NCI-H748 (cell line): ENCODE measurements at regions not wholly inside any gene's neighbourhood (a gene's known extent, or its start where the extent isn't known, plus 50 kb on each side); places are given as distances from the start of the nearest gene placed in this dataset.
"Not testable (repeated sequence)": the region's sequence is repeated elsewhere in the genome, so short reads cannot be mapped to it uniquely, and the experiment has no call there.

ENCODE experiments used
- DNase-seq: peaks from one replicate; lab custom pipeline; 2025; ENCODE audit not compliant: unreplicated experiment; lab: John Stamatoyannopoulos, UW

GRCh38 chr11:130550150-130550549, 101.7 kb downstream of the ADAMTS15 start:
- no peak for DNase-seq

GRCh38 chr11:130550984-130551383, 102.5 kb downstream of the ADAMTS15 start:
- no peak for DNase-seq

GRCh38 chr11:130551388-130551787, 102.9 kb downstream of the ADAMTS15 start:
- no peak for DNase-seq

GRCh38 chr11:130553306-130553705, 104.9 kb downstream of the ADAMTS15 start:
- no peak for DNase-seq

GRCh38 chr11:130554241-130555055, 106.0 kb downstream of the ADAMTS15 start:
- DNase-seq: no peak

- no peak for DNase-seq
These were observed 106.9 kb downstream of the ADAMTS15 start for GRCh38 chr11:130555251-130555841.

GRCh38 chr11:130560000-130560780, 111.7 kb downstream of the ADAMTS15 start:
- no peak for DNase-seq

- DNase-seq: no peak
These were observed 112.3 kb downstream of the ADAMTS15 start for GRCh38 chr11:130560781-130561109.

- no peak for DNase-seq
These were observed 113.0 kb downstream of the ADAMTS15 start for GRCh38 chr11:130561441-130561881.

- no peak for DNase-seq
These were observed 114.1 kb downstream of the ADAMTS15 start for GRCh38 chr11:130562549-130562948.

- not testable (repeated sequence) for DNase-seq
These were observed 117.9 kb downstream of the ADAMTS15 start for GRCh38 chr11:130566360-130566759.

GRCh38 chr11:130571519-130571918, 123.1 kb downstream of the ADAMTS15 start:
- no peak for DNase-seq

GRCh38 chr11:130571947-130572584, 123.6 kb downstream of the ADAMTS15 start:
- DNase-seq: no peak

- DNase-seq: no peak
These were observed 125.3 kb downstream of the ADAMTS15 start for GRCh38 chr11:130573767-130574166.

GRCh38 chr11:130574740-130575139, 126.3 kb downstream of the ADAMTS15 start:
- no peak for DNase-seq

GRCh38 chr11:130576146-130576545, 127.7 kb downstream of the ADAMTS15 start:
- no peak for DNase-seq

GRCh38 chr11:130578738-130579368, 130.4 kb downstream of the ADAMTS15 start:
- no peak for DNase-seq

GRCh38 chr11:130580372-130580771, 131.9 kb downstream of the ADAMTS15 start:
- peak; percentile 90 for DNase-seq

GRCh38 chr11:130580891-130581492, 132.5 kb downstream of the ADAMTS15 start:
- DNase-seq: no peak

GRCh38 chr11:130581646-130582045, 133.2 kb downstream of the ADAMTS15 start:
- no peak for DNase-seq
